Adrenal gland (tissue), 9 donors: ENCODE measurements at regions not wholly inside any gene's neighbourhood (a gene's known extent, or its start where the extent isn't known, plus 50 kb on each side); places are given as distances from the start of the nearest gene placed in this dataset.

Experiments used
- DNase-seq, 7 donors: peaks; one replicate each; pipeline ENCODE4 v3.0.0-alpha.2; 2019 to 2020
- H3K27ac ChIP-seq, 5 donors: fragments of 200-600 bp; sonication (generic) in 4 of 5; 1 replicate in 3 of 5; 2 replicates in 2 of 5; pipeline versions ENCODE4 v1.5.1 to v1.8.0; 2016 to 2020; ENCODE audit warnings: mild to moderate bottlenecking in 1 of 5
- H3K27me3 ChIP-seq: fragments of 200-600 bp; 2 replicates; pipeline ENCODE4 v1.8.0; 2021
- H3K36me3 ChIP-seq, 2 donors: fragments of 200-600 bp; replicated peaks in 1 of 2; 1 replicate in 1 of 2; 2 replicates in 1 of 2; pipeline versions ENCODE4 v1.5.1 to v1.8.0; 2018 to 2022
- H3K4me1 ChIP-seq, 2 donors: fragments of 200-600 bp; replicated peaks in 1 of 2; 1 replicate in 1 of 2; 2 replicates in 1 of 2; pipeline versions ENCODE4 v1.5.1 to v1.8.0; 2018 to 2021
- H3K4me3 ChIP-seq, 4 donors: fragments of 200-600 bp; sonication (generic) in 3 of 4; one replicate each; pipeline ENCODE4 v1.5.1; 2016 to 2018
- H3K9me3 ChIP-seq, 3 donors: fragments of 200-600 bp; sonication (generic) in 1 of 3; replicated peaks in 1 of 3; 1 replicate in 2 of 3; 2 replicates in 1 of 3; pipeline versions ENCODE4 v1.5.1 to v1.8.0; 2016 to 2021
- CTCF ChIP-seq, 6 experiments: fragments of 450-650 bp in 4 of 6; fragments of 200-600 bp in 2 of 6; sonication (generic) in 1 of 6; IDR thresholded peaks; 1 replicate in 5 of 6; 2 replicates in 1 of 6; pipeline versions ENCODE4 v1.5.1 to v1.8.0; 2016 to 2021; ENCODE audit warnings: antibody characterized with exemption in 6 of 6, mild to moderate bottlenecking in 2 of 6, moderate library complexity in 1 of 6
- POLR2A ChIP-seq, 2 donors: fragments of 450-650 bp; IDR thresholded peaks; one replicate each; pipeline ENCODE4 v1.6.1; 2017; ENCODE audit warnings: antibody characterized with exemption in 2 of 2, mild to moderate bottlenecking in 2 of 2, moderate library complexity in 1 of 2
- WGBS, 4 donors: extraction: QIAGEN DNeasy Blood & Tissue Kit in 2 of 4; methylation state at CpG; one replicate each; pipeline versions ENCODE4 v1.1.5 to v1.1.7; 2013 to 2017; 5-methylcytosine and 5-hydroxymethylcytosine counted together
- intact Hi-C, 2 donors: fragments of 100-400 bp; cut with DNase I; formaldehyde crosslinking; loops; one replicate each; pipeline versions ENCODE4 v1.14.1 to v1.15.0; 2022 to 2023
- donor health status: healthy with polysubstance abuse.
- donor health status: Bipolar disorder and iron deficiency.
- donor health status: DM: yes; HTN: yes; CAD: no.
- donor health status: DM: no; HTN: no; CAD: no.
- donor health status: DM: no; HTN: no; CAD: no.

GRCh38 chr6:113578691-113579090 is 278.5 kb upstream of the MARCKS start:
- Histone ChIP-seq H3K9me3 (no peaks in the 10 kb centered on the region), H3K4me3 (no peak overlapping the region), H3K4me1 (no peaks in the 10 kb centered on the region), H3K36me3 (no peaks in the 10 kb centered on the region), H3K27ac (no peak overlapping the region), H3K27me3 (no peaks in the 10 kb centered on the region)
- WGBS, 4 donors, result 73 to 90% (median 82%) methylated on average over 3 of the region's 3 CpGs
- intact Hi-C loops, result no loop called here
- no peak for DNase-seq
- TF ChIP-seq POLR2A (IDR thresholded peaks at IDR 0.05) (no peak), CTCF (IDR thresholded peaks at IDR 0.05) (no peak)

- no peaks in the 10 kb centered on the region for H3K27me3 ChIP-seq
- H3K27ac ChIP-seq, result no peak overlapping the region
- H3K36me3 ChIP-seq, result no peaks in the 10 kb centered on the region
- TF ChIP-seq POLR2A (IDR thresholded peaks at IDR 0.05), result no peak
- TF ChIP-seq CTCF (IDR thresholded peaks at IDR 0.05), result no peak
- no peaks in the 10 kb centered on the region for H3K4me1 ChIP-seq
- intact Hi-C loops, result no loop called here
- no peak for DNase-seq
- 90 to 94% (median 93%) methylated on average over 4 of the region's 4 CpGs for WGBS, 4 donors
- H3K9me3 ChIP-seq, result no peaks in the 10 kb centered on the region
- H3K4me3 ChIP-seq, result no peak overlapping the region
Measured at GRCh38 chr6:113584767-113585166, 272.4 kb upstream of the MARCKS start.

- DNase-seq, result no peak
- no peaks in the 10 kb centered on the region for H3K27me3 ChIP-seq
- H3K9me3 ChIP-seq, result no peaks in the 10 kb centered on the region
- no peak overlapping the region for H3K4me3 ChIP-seq
- no peaks in the 10 kb centered on the region for H3K4me1 ChIP-seq
- intact Hi-C loops, result no loop called here
- H3K27ac ChIP-seq, result no peak overlapping the region
- no peak for TF ChIP-seq POLR2A (IDR thresholded peaks at IDR 0.05)
- no peak for TF ChIP-seq CTCF (IDR thresholded peaks at IDR 0.05)
- no peaks in the 10 kb centered on the region for H3K36me3 ChIP-seq
- 86 to 93% (median 89%) methylated on average over 2 of the region's 2 CpGs for WGBS, 4 donors
Measured at GRCh38 chr6:113585246-113585645, 271.9 kb upstream of the MARCKS start.

- 51 to 75% (median 68%) methylated on average over 2 of the region's 2 CpGs for WGBS, 4 donors
Measured at GRCh38 chr6:113586413-113587077, 270.6 kb upstream of the MARCKS start.

More at GRCh38 chr6:113586413-113587077, 270.6 kb upstream of the MARCKS start:
- intact Hi-C loops, result no loop called here
- Histone ChIP-seq H3K36me3 (no peaks in the 10 kb centered on the region), H3K4me1 (no peaks in the 10 kb centered on the region), H3K9me3 (no peaks in the 10 kb centered on the region), H3K27ac (no peak overlapping the region), H3K4me3 (no peak overlapping the region), H3K27me3 (no peaks in the 10 kb centered on the region)
- DNase-seq, result no peak
- TF ChIP-seq CTCF (IDR thresholded peaks at IDR 0.05) (no peak), POLR2A (IDR thresholded peaks at IDR 0.05) (no peak)
